H1 (cell line): ENCODE measurements at regions not wholly inside any gene's neighbourhood (a gene's known extent, or its start where the extent isn't known, plus 50 kb on each side); places are given as distances from the start of the nearest gene placed in this dataset.

Experiments used
- CTCF ChIA-PET: fragments of 300-600 bp; sonication (Branson Sonifier 250); formaldehyde crosslinking; loops from one replicate; lab custom pipeline; 2021; ENCODE audit not compliant: partially characterized antibody; lab: Charles Lee
- POLR2A ChIA-PET: fragments of 300-600 bp; sonication (Branson Sonifier 250); formaldehyde crosslinking; loops from one replicate; lab custom pipeline; 2021; ENCODE audit warnings: inconsistent platforms; ENCODE audit not compliant: partially characterized antibody; lab: Charles Lee
- DNase-seq, 2 experiments: peaks; one replicate each; pipeline versions ENCODE4 v3.0.0 to v3.0.0-alpha.2; 2010 to 2022; ENCODE audit warnings: low spot score in 2 of 2, low read depth in 1 of 2, mixed read lengths in 1 of 2
- FAIRE-seq: peaks from 2 replicates; lab custom pipeline; 2011; peaks lifted over from hg19 to GRCh38; lab: Jason Lieb, UNC
- H2AFZ ChIP-seq: 2 replicates; pipeline ENCODE4 v1.8.1; 2012; ENCODE audit warnings: low read length, inconsistent platforms
- H2AK5ac ChIP-seq: 2 replicates; pipeline ENCODE4 v1.6.1; 2013; ENCODE audit warnings: low read depth, low read length
- H2BK120ac ChIP-seq: replicated peaks from 2 replicates; pipeline ENCODE3; 2013; ENCODE audit warnings: low read depth, low read length, inconsistent platforms
- H2BK12ac ChIP-seq: 2 replicates; pipeline ENCODE4 v1.6.1; 2013; ENCODE audit warnings: low read depth, low read length
- H2BK15ac ChIP-seq: 2 replicates; pipeline ENCODE4 v1.6.1; 2013; ENCODE audit warnings: low read length
- H2BK20ac ChIP-seq: 2 replicates; pipeline ENCODE4 v1.6.1; 2013; ENCODE audit warnings: low read length
- H2BK5ac ChIP-seq: 2 replicates; pipeline ENCODE4 v1.6.1; 2013; ENCODE audit warnings: low read depth, low read length
- H3K14ac ChIP-seq: 2 replicates; pipeline ENCODE4 v1.6.1; 2013; ENCODE audit warnings: inconsistent platforms; ENCODE audit not compliant: insufficient read length
- H3K18ac ChIP-seq: 2 replicates; pipeline ENCODE4 v1.6.1; 2013; ENCODE audit warnings: low read length; ENCODE audit errors: extremely low read depth
- H3K23ac ChIP-seq: 2 replicates; pipeline ENCODE4 v1.6.1; 2013; ENCODE audit warnings: inconsistent platforms; ENCODE audit not compliant: insufficient read length
- H3K23me2 ChIP-seq: 2 replicates; pipeline ENCODE4 v1.6.1; 2013; ENCODE audit warnings: low read depth, low read length
- H3K27ac ChIP-seq: 2 replicates; pipeline ENCODE4 v1.6.1; 2011; ENCODE audit warnings: low read depth, low read length, inconsistent platforms
- H3K27me3 ChIP-seq, 4 experiments: replicated peaks in 1 of 4; 1 replicate in 1 of 4; 2 replicates in 3 of 4; pipeline versions ENCODE4 v1.6.1 to v1.8.1; 2011 to 2013; ENCODE audit warnings: low read length in 3 of 4, mild to moderate bottlenecking in 3 of 4, inconsistent platforms in 2 of 4, mixed read lengths in 2 of 4, moderate library complexity in 1 of 4; ENCODE audit not compliant: control insufficient read depth in 3 of 4, insufficient read depth in 3 of 4; ENCODE audit errors: extremely low read depth in 1 of 4
- H3K36me3 ChIP-seq, 4 experiments: 2 replicates each; pipeline versions ENCODE4 v1.6.1 to v1.8.1; 2011 to 2013; ENCODE audit warnings: mild to moderate bottlenecking in 4 of 4, low read length in 3 of 4, moderate library complexity in 2 of 4, control low read depth in 1 of 4, inconsistent platforms in 1 of 4; ENCODE audit not compliant: insufficient read depth in 4 of 4, control insufficient read depth in 2 of 4
- H3K4ac ChIP-seq: replicated peaks from 2 replicates; pipeline ENCODE3; 2013; ENCODE audit warnings: low read length, low read depth, mixed read lengths, inconsistent platforms; ENCODE audit not compliant: insufficient read length
- H3K4me1 ChIP-seq, 4 experiments: replicated peaks in 1 of 4; 1 replicate in 1 of 4; 2 replicates in 3 of 4; pipeline versions ENCODE4 v1.6.1 to v1.8.1; 2011 to 2013; ENCODE audit warnings: low read length in 3 of 4, inconsistent platforms in 2 of 4, mixed read lengths in 1 of 4; ENCODE audit not compliant: insufficient read depth in 4 of 4, control insufficient read depth in 3 of 4
- H3K4me2 ChIP-seq, 2 experiments: 2 replicates each; pipeline versions ENCODE4 v1.6.1 to v1.8.1; 2011 to 2013; ENCODE audit warnings: low read depth in 2 of 2, low read length in 2 of 2, control low read depth in 1 of 2, inconsistent platforms in 1 of 2, mild to moderate bottlenecking in 1 of 2; ENCODE audit not compliant: insufficient read depth in 1 of 2
- H3K4me3 ChIP-seq, 4 experiments: fragments of 200-600, 300-600 bp in 1 of 4; sonication (generic), shearing (Covaris generic), sonication (Bioruptor Twin) in 1 of 4; 2 replicates each; pipeline versions ENCODE4 v1.5.1 to v1.8.1; 2011 to 2016; ENCODE audit warnings: low read length in 4 of 4, low read depth in 3 of 4, control low read depth in 2 of 4, inconsistent platforms in 2 of 4, mild to moderate bottlenecking in 2 of 4, mixed read lengths in 1 of 4, moderate library complexity in 1 of 4; ENCODE audit not compliant: insufficient read depth in 2 of 4; ENCODE audit errors: extremely low read depth in 1 of 4
- H3K56ac ChIP-seq: replicated peaks from 2 replicates; pipeline ENCODE3; 2013; ENCODE audit warnings: low read depth, mild to moderate bottlenecking, mixed read lengths, low read length, inconsistent platforms; ENCODE audit not compliant: insufficient read length
- H3K79me1 ChIP-seq: 2 replicates; pipeline ENCODE4 v1.6.1; 2013; ENCODE audit warnings: low read depth, low read length, control low read depth
- H3K79me2 ChIP-seq, 2 experiments: 2 replicates each; pipeline versions ENCODE4 v1.6.1 to v1.8.1; 2012 to 2013; ENCODE audit warnings: low read length in 2 of 2, mild to moderate bottlenecking in 2 of 2, inconsistent platforms in 1 of 2; ENCODE audit not compliant: insufficient read depth in 2 of 2, control insufficient read depth in 1 of 2
- H3K9ac ChIP-seq, 4 experiments: replicated peaks in 1 of 4; 1 replicate in 1 of 4; 2 replicates in 3 of 4; pipeline versions ENCODE4 v1.6.1 to v1.8.1; 2011 to 2013; ENCODE audit warnings: low read depth in 3 of 4, low read length in 3 of 4, control low read depth in 2 of 4, mild to moderate bottlenecking in 2 of 4, moderate library complexity in 2 of 4, inconsistent platforms in 1 of 4; ENCODE audit errors: extremely low read depth in 1 of 4
- H3K9me3 ChIP-seq, 2 experiments: 2 replicates each; pipeline versions ENCODE4 v1.6.1 to v1.8.1; 2012 to 2013; ENCODE audit warnings: mild to moderate bottlenecking in 2 of 2, moderate library complexity in 2 of 2, control low read depth in 1 of 2, inconsistent platforms in 1 of 2, low read depth in 1 of 2, low read length in 1 of 2, mixed read lengths in 1 of 2; ENCODE audit not compliant: insufficient read depth in 2 of 2
- H4K20me1 ChIP-seq, 2 experiments: replicated peaks in 1 of 2; 2 replicates each; pipeline versions ENCODE3 to v1.8.1; 2011 to 2013; ENCODE audit warnings: inconsistent platforms in 2 of 2, low read length in 2 of 2, mild to moderate bottlenecking in 1 of 2; ENCODE audit not compliant: insufficient read depth in 2 of 2, control insufficient read depth in 1 of 2
- H4K5ac ChIP-seq: 2 replicates; pipeline ENCODE4 v1.6.1; 2013; ENCODE audit warnings: low read length, low read depth, mixed read lengths, inconsistent platforms; ENCODE audit not compliant: insufficient read length
- H4K8ac ChIP-seq: 2 replicates; pipeline ENCODE4 v1.8.0; 2013; ENCODE audit warnings: mild to moderate bottlenecking, moderate library complexity, low read length, inconsistent platforms; ENCODE audit not compliant: insufficient read depth; ENCODE audit errors: extremely low read depth
- H4K91ac ChIP-seq: replicated peaks from 2 replicates; pipeline ENCODE3; 2013; ENCODE audit warnings: low read length, mixed read lengths, inconsistent platforms; ENCODE audit not compliant: insufficient read length
- CHD1 ChIP-seq: IDR thresholded peaks from 2 replicates; pipeline ENCODE4 v1.6.1; 2012; ENCODE audit warnings: low read depth, low read length, improper control_type of control experiment
- CREB1 ChIP-seq: IDR thresholded peaks from 2 replicates; pipeline ENCODE4 v1.6.1; 2012; ENCODE audit warnings: inconsistent platforms
- GTF2F1 ChIP-seq: IDR thresholded peaks from 2 replicates; pipeline ENCODE4 v1.6.1; 2012; ENCODE audit warnings: low read depth, low read length, improper control_type of control experiment, borderline replicate concordance
- KDM5A ChIP-seq: fragments of 200-600 bp; IDR thresholded peaks from 2 replicates; pipeline ENCODE4 v1.7.1; 2012; ENCODE audit warnings: mild to moderate bottlenecking, low read length, inconsistent platforms, mixed read lengths
- NRF1 ChIP-seq: IDR thresholded peaks from 2 replicates; pipeline ENCODE4 v1.6.1; 2011; ENCODE audit warnings: mild to moderate bottlenecking, low read depth, low read length, improper control_type of control experiment
- RXRA ChIP-seq: IDR thresholded peaks from 2 replicates; pipeline ENCODE4 v1.6.1; 2011; ENCODE audit warnings: low read depth, mild to moderate bottlenecking, low read length, moderate library complexity; ENCODE audit not compliant: insufficient read depth
- SP2 ChIP-seq: IDR thresholded peaks from 2 replicates; pipeline ENCODE4 v1.6.1; 2012; ENCODE audit warnings: mild to moderate bottlenecking, low read length, inconsistent platforms
- TAF7 ChIP-seq: optimal IDR thresholded peaks from 2 replicates; pipeline ENCODE3; 2011; ENCODE audit warnings: low read depth, mild to moderate bottlenecking, inconsistent platforms, low read length, moderate library complexity, borderline replicate concordance
- ZNF274 ChIP-seq: IDR thresholded peaks from 2 replicates; pipeline ENCODE4 v1.7.0; 2012; ENCODE audit warnings: low read length, borderline replicate concordance; ENCODE audit errors: extremely low read depth
- TF ChIP-seq, protein P1 (sequence below): IDR thresholded peaks from 2 replicates; pipeline ENCODE4 v1.6.1; 2012; ENCODE audit warnings: low read length, inconsistent platforms

DNA sequence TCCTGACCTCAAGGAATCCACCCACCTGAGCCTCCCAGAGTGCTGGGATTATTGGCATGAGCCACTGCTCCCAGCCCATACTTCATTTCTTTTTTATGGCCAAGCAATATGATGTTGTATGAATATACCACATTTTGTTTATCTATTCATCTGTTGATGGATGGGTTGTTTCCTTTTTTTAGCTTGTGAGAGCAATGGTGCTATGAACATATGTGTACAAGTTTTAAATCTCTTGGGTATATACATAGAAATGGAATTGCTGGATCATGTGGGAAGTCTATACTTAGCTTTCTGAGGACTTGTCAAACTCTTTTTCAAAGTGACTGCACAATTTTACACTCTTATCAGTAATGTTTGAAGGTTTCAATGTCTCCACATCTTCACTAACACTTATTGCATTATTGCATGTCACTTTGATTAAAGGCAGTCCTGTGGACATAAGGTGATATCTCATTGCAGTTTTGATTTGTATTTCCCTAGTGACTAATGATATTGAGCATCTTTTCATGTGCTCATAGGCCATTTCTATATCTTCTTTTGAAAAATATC lies 167.1 kb upstream of the SPHKAP start:
- Histone ChIP-seq H3K79me1 (no peaks in the 10 kb centered on the region), H2BK12ac (no peak overlapping the region), H4K5ac (no peak overlapping the region), H3K14ac (no peak overlapping the region)
- TF ChIP-seq RXRA (no peak), CREB1 (no peak), GTF2F1 (no peak), TAF7 (no peak), ZNF274 (no peak), KDM5A (no peak), NRF1 (no peak), CHD1 (no peak), SP2 (no peak)
- TF ChIP-seq, protein P1, sequence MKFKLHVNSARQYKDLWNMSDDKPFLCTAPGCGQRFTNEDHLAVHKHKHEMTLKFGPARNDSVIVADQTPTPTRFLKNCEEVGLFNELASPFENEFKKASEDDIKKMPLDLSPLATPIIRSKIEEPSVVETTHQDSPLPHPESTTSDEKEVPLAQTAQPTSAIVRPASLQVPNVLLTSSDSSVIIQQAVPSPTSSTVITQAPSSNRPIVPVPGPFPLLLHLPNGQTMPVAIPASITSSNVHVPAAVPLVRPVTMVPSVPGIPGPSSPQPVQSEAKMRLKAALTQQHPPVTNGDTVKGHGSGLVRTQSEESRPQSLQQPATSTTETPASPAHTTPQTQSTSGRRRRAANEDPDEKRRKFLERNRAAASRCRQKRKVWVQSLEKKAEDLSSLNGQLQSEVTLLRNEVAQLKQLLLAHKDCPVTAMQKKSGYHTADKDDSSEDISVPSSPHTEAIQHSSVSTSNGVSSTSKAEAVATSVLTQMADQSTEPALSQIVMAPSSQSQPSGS: no peak
- TF ChIP-seq, all 59 proteins: peak for 0
- Histone ChIP-seq H4K20me1 (no peaks in the 10 kb centered on the region), H3K23me2 (no peaks in the 10 kb centered on the region), H3K18ac (no peak overlapping the region), H2BK120ac (no peak overlapping the region), H3K36me3 (no peaks in the 10 kb centered on the region), H2BK20ac (no peak overlapping the region), H3K79me2 (no peaks in the 10 kb centered on the region), H3K9ac (no peak overlapping the region), H2BK5ac (no peak overlapping the region), H2AK5ac (no peak overlapping the region), H3K4me1 (peaks cover 0 to 4% (median 0%) of the 10 kb centered on the region in 4 experiments; a peak in 1 of 7 replicates), H4K91ac (no peak overlapping the region), H3K27ac (no peak overlapping the region), H3K4ac (no peak overlapping the region), H2BK15ac (no peak overlapping the region), H3K4me3 (no peak overlapping the region), H2AFZ (no peak overlapping the region), H4K8ac (no peak overlapping the region), H3K9me3 (no peaks in the 10 kb centered on the region), H3K4me2 (no peak overlapping the region), H3K56ac (no peak overlapping the region), H3K27me3 (no peaks in the 10 kb centered on the region), H3K23ac (no peak overlapping the region)
- ChIA-PET CTCF (no interaction called here), POLR2A (interaction anchor here (0.6 kb wide), 1 partner anchor 614 kb away, joined by 4 read pairs; no protein-coding TSS in a partner anchor)
- FAIRE-seq (no peak), DNase-seq (no peak)
